ENCODE measurements at regions not wholly inside any gene's neighbourhood (a gene's known extent, or its start where the extent isn't known, plus 50 kb on each side); places are given as distances from the start of the nearest gene placed in this dataset.

DNA sequence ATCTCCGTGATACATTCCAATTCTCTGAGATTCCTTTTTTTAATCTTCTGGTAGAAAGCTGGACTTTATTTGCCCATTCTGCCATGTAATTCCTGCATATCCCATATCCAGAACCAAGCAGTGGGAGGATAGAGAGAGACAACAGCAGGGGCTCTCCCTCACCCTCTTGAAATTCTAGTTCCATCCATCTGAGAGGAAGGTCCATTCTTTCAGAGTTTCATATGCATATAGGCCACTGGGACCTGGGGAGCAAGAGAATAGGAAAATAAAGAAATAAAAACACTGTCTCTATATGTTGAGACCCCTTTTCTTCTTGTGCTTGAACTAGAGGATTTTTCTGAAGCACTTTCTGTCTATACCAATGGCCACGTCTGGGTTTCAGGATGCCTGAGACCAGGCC lies 147.9 kb upstream of the STMND1 start:
- TF ChIP-seq, protein P1, sequence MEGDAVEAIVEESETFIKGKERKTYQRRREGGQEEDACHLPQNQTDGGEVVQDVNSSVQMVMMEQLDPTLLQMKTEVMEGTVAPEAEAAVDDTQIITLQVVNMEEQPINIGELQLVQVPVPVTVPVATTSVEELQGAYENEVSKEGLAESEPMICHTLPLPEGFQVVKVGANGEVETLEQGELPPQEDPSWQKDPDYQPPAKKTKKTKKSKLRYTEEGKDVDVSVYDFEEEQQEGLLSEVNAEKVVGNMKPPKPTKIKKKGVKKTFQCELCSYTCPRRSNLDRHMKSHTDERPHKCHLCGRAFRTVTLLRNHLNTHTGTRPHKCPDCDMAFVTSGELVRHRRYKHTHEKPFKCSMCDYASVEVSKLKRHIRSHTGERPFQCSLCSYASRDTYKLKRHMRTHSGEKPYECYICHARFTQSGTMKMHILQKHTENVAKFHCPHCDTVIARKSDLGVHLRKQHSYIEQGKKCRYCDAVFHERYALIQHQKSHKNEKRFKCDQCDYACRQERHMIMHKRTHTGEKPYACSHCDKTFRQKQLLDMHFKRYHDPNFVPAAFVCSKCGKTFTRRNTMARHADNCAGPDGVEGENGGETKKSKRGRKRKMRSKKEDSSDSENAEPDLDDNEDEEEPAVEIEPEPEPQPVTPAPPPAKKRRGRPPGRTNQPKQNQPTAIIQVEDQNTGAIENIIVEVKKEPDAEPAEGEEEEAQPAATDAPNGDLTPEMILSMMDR (IDR thresholded peaks at IDR 0.05 in 4 of 5, conservative IDR thresholded peaks at IDR 0.05 in 1 of 5) = no peak
- no peak for TF ChIP-seq POLR2A (IDR thresholded peaks at IDR 0.05)
